AG08396 (cell line): ENCODE measurements at regions not wholly inside any gene's neighbourhood (a gene's known extent, or its start where the extent isn't known, plus 50 kb on each side); places are given as distances from the start of the nearest gene placed in this dataset.

ENCODE experiments used
- DNase-seq: peaks from one replicate; pipeline ENCODE4 v3.0.0; 2012; ENCODE audit warnings: low spot score, mixed read lengths

DNA sequence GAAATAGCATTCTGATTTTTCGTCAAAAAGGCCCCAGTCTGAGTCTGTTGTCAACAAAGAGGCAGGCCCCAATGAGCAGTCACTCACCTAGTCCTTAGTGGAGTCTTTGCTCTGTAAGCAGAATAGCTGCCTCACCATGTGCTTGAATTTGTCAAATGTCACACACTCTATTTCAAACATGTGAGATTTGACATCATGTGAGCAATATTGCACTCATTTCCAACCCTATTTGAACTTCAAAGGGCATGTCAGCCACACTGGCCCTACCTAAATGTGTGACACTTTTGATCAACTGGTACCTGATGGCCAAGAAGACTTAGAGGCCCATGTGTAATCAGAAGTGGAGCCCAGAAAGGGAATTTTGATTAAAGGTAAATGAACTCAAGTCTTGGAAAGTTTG, 59.4 kb upstream of the PLAC1 start:
- no peak for DNase-seq

DNA sequence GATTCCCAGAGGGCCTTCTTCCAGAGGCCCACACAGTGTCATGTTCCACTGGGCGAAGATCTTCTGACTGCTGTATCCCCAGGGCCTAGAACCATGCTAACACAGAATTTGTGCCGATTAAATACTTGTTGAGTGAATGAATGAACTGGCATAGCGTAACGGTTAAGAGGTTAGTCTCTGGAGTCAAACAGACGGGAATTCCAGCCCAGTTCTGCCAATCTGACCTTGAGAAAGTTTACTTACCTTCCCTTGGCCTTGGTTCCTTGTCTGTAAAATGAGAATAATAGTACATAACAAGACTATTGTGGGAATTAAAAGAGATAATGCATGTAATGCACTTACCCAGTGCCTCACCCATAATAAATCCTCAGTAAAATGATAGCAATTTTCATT, 58.3 kb upstream of the PLAC1 start:
- DNase-seq: no peak

DNA sequence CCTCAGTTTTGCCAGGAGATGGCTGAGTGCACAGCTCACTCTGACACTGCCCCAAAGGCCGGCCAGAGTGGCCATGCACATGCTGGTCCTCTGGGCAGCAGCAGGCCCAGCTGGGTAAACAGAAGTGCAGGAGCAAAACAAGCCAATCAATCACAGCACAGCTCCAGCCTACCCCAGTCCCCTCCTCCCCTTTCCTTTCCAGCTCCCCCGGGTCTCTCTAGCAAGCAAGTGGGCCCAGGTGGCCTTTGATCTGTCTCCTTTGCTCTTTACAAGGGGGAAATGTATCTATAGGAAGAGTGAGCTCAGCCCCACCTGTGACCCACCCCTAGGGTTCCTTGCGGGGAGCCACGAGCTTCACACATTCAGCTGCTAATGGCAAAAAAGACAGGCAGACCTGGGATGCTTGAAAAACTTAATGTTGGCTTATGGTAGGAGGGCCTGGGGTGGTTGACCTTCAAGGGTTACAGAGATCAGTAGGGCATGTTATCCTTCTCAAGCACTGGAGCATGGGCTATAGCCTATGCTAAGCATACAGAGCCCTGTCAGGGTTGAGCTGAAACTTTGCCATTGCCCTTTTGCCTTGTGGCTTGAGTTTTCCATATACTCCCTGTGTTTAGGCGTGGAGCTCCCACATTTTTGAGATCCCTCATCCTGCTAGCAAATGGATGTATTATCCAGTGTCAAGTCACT, 57.8 kb upstream of the PLAC1 start:
- no peak for DNase-seq

DNA sequence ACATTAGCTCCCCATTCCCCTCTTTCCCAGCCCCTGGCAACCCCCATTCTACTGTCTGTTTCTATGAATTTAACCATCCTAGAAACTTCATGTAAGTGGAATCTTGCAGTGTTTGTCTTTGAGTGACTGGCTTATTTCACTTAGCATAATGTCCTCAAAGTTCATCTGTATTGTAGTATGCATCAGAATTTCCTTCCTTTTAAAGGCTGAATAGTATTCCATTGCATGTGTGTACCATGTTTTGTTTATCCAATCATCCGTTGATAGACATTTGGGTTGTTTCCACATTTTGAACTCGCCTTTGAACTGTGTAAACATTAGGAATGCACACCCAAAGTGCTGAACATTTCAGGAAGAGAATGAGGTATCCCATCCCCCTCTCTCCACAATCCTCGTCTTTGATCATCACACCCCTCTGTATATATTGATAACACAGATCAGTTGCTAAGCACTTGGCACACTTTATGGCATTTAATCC, 56.4 kb upstream of the PLAC1 start:
- DNase-seq: no peak

DNA sequence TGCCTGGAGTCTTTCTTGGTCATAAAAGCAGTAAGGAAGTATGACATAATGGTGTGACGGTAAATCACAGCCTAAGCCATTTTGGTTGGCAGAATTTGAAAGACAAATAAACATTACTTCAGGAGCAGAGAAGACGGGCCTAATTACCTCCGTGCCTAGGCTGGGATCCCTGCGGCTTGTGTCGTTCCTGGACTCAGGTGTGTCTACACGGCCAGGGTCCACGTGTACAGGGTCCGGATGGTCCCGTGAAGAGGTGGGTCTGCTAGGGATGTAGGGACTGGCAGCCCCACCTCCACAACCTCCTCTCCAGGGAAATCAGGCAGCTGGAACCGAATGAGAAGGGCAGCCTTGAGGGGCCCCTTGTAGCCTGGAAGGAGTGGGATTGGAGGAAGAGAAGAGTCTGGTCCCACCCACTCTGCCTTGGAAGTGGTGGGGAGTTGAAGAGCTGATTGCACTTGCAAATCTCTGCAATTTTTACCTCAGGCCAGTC, 55.4 kb upstream of the PLAC1 start:
- no peak for DNase-seq

DNA sequence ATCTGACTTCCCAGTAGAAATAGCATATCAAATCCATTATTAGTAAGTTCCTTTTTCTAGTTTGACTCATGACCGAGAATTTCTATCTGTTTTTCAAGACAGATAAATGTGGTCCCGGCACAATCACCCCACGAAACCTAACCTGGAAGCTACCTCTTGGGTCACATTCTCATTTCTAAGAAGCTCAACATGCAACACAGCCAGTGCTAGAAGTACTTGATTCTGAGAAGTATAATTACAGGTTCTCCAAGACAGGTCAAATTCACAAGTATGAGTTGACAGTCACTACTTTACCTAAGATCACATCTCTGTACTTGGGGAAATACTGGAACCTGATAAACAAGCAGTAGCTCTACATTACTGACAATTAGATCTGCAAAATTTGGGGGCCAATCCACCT, 54.0 kb upstream of the PLAC1 start:
- no peak for DNase-seq

DNA sequence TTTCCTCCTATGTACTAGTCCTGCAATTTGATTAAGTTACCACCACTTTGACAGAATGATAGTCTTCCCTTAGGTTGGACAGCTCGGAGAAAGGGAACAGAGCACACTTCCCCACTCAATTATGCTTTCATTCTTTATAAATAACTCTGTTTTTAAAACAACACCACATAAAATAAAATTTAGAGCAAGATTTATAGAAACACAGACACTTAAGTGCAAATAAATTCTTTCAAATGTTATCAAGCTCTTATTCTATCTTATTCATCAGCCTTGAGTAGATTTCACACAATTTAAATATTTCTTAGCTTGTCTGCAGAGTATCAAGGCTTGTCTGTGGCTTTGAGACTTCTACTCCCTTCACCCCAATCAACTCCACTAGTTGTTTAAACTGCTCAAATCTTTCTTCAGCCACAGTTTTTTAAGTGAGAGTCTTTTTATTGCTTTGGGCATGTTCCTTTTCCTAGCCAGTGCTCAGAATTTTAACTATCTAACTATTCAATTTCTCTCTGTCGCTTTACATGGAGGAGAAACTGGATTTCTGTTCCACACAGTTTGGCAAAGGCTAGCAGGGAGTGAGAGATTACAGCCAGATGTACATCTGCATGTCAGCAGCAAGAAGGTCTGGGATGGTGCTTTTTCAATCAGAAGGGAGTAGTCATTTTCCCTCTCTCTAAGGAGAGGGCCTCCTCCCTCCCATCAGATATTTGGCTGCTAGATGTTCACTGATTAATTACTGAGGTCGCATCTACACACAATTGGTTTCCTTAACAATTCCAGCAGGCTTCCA, 53.1 kb upstream of the PLAC1 start:
- no peak for DNase-seq
